T-helper 2 cell treated with Interferon-gamma antibody and Interleukin-4, amounts not matched to agents 100 ng/mL and 5 ng/mL, for 36 hours (primary cell): ENCODE measurements at regions not wholly inside any gene's neighbourhood (a gene's known extent, or its start where the extent isn't known, plus 50 kb on each side); places are given as distances from the start of the nearest gene placed in this dataset.

ENCODE experiments used
- intact Hi-C: fragments of 100-400 bp; cut with micrococcal nuclease; formaldehyde crosslinking; loops from one replicate; pipeline ENCODE4 v1.15.1; 2023

GRCh38 chr5:133777951-133778350 is 165.6 kb upstream of the FSTL4 start:
- intact Hi-C loops, result no loop called here

- intact Hi-C loops, result no loop called here
Observed at GRCh38 chr5:133775584-133776304, 163.4 kb upstream of the FSTL4 start.

- intact Hi-C loops, result no loop called here
Observed at GRCh38 chr5:133773247-133774202, 161.2 kb upstream of the FSTL4 start.

- intact Hi-C loops, result no loop called here
Observed at GRCh38 chr5:133769842-133770241, 157.5 kb upstream of the FSTL4 start.

- intact Hi-C loops, result no loop called here
Observed at GRCh38 chr5:133763744-133764143, 151.4 kb upstream of the FSTL4 start.

GRCh38 chr5:133761632-133762031 is 149.3 kb upstream of the FSTL4 start:
- intact Hi-C loops, result no loop called here

GRCh38 chr5:133760532-133760931 is 148.2 kb upstream of the FSTL4 start:
- intact Hi-C loops, result no loop called here

GRCh38 chr5:133758641-133759040 is 146.3 kb upstream of the FSTL4 start:
- intact Hi-C loops, result no loop called here

- intact Hi-C loops, result no loop called here
Observed at GRCh38 chr5:133757396-133757945, 145.1 kb upstream of the FSTL4 start.

GRCh38 chr5:133756756-133757155 is 144.4 kb upstream of the FSTL4 start:
- intact Hi-C loops, result no loop called here

GRCh38 chr5:133756036-133756435 is 143.7 kb upstream of the FSTL4 start:
- intact Hi-C loops, result no loop called here

GRCh38 chr5:133754575-133755169 is 142.3 kb upstream of the FSTL4 start:
- intact Hi-C loops, result loop anchor here (2.0 kb wide), 1 partner anchor 114 kb away; no protein-coding TSS in a partner anchor

GRCh38 chr5:133753856-133754255 is 141.5 kb upstream of the FSTL4 start:
- intact Hi-C loops, result loop anchor here (2.0 kb wide), 1 partner anchor 115 kb away; no protein-coding TSS in a partner anchor

GRCh38 chr5:133751846-133752245 is 139.5 kb upstream of the FSTL4 start:
- intact Hi-C loops, result no loop called here

- intact Hi-C loops, result no loop called here
Observed at GRCh38 chr5:133751421-133751820, 139.1 kb upstream of the FSTL4 start.

GRCh38 chr5:133750856-133751255 is 138.5 kb upstream of the FSTL4 start:
- intact Hi-C loops, result no loop called here

- intact Hi-C loops, result no loop called here
Observed at GRCh38 chr5:133750356-133750755, 138.0 kb upstream of the FSTL4 start.

- intact Hi-C loops, result no loop called here
Observed at GRCh38 chr5:133749331-133749985, 137.1 kb upstream of the FSTL4 start.

- intact Hi-C loops, result no loop called here
Observed at GRCh38 chr5:133746834-133747233, 134.5 kb upstream of the FSTL4 start.

- intact Hi-C loops, result no loop called here
Observed at GRCh38 chr5:133744960-133745308, 132.6 kb upstream of the FSTL4 start.
